H9 (cell line): ENCODE measurements at regions not wholly inside any gene's neighbourhood (a gene's known extent, or its start where the extent isn't known, plus 50 kb on each side); places are given as distances from the start of the nearest gene placed in this dataset.

Experiments
- DNase-seq: peaks from one replicate; pipeline ENCODE4 v3.0.0-alpha.2; 2017
- H2AFZ ChIP-seq: one replicate; pipeline ENCODE4 v1.6.1; 2013; ENCODE audit warnings: mild to moderate bottlenecking, low read length, control low read depth, moderate library complexity
- H2AK5ac ChIP-seq: 2 replicates; pipeline ENCODE4 v1.6.1; 2013; ENCODE audit warnings: low read length, control low read depth, mixed read lengths; ENCODE audit not compliant: insufficient read length
- H2BK120ac ChIP-seq: one replicate; pipeline ENCODE4 v1.6.1; 2013; ENCODE audit warnings: low read depth, mild to moderate bottlenecking, low read length, control low read depth, inconsistent platforms; ENCODE audit not compliant: poor library complexity, severe bottlenecking
- H2BK12ac ChIP-seq: 2 replicates; pipeline ENCODE4 v1.6.1; 2013; ENCODE audit warnings: low read length, control low read depth, mixed read lengths, low read depth; ENCODE audit not compliant: insufficient read length
- H2BK15ac ChIP-seq: 2 replicates; pipeline ENCODE4 v1.6.1; 2013; ENCODE audit warnings: low read depth, low read length, control low read depth
- H2BK20ac ChIP-seq: one replicate; pipeline ENCODE4 v1.6.1; 2013; ENCODE audit warnings: low read depth, mild to moderate bottlenecking, low read length, control low read depth, inconsistent platforms; ENCODE audit not compliant: poor library complexity, severe bottlenecking
- H2BK5ac ChIP-seq: 2 replicates; pipeline ENCODE4 v1.6.1; 2013; ENCODE audit warnings: low read length, control low read depth, mixed read lengths; ENCODE audit not compliant: insufficient read length
- H3K14ac ChIP-seq: 2 replicates; pipeline ENCODE4 v1.6.1; 2013; ENCODE audit warnings: low read length, control low read depth; ENCODE audit not compliant: insufficient read depth
- H3K18ac ChIP-seq: 2 replicates; pipeline ENCODE4 v1.6.1; 2013; ENCODE audit warnings: low read depth, mild to moderate bottlenecking, mixed read lengths, low read length, control low read depth; ENCODE audit not compliant: insufficient read length
- H3K23ac ChIP-seq: 2 replicates; pipeline ENCODE4 v1.6.1; 2013; ENCODE audit warnings: low read length, control low read depth, mixed read lengths, low read depth; ENCODE audit not compliant: insufficient read length
- H3K23me2 ChIP-seq: 2 replicates; pipeline ENCODE4 v1.6.1; 2013; ENCODE audit warnings: low read depth, mild to moderate bottlenecking, mixed read lengths, low read length, control low read depth; ENCODE audit not compliant: insufficient read length, poor library complexity, severe bottlenecking
- H3K27ac ChIP-seq: 2 replicates; pipeline ENCODE4 v1.5.1; 2013; ENCODE audit warnings: low read length, control low read depth, mixed read lengths, low read depth; ENCODE audit not compliant: insufficient read length
- H3K27me3 ChIP-seq: 2 replicates; pipeline ENCODE4 v1.6.1; 2013; ENCODE audit warnings: low read length, control low read depth, inconsistent platforms; ENCODE audit not compliant: insufficient read depth
- H3K4ac ChIP-seq: 2 replicates; pipeline ENCODE4 v1.6.1; 2013; ENCODE audit warnings: low read depth, mild to moderate bottlenecking, control low read depth, inconsistent platforms, low read length, moderate library complexity
- H3K4me1 ChIP-seq: 2 replicates; pipeline ENCODE4 v1.6.1; 2013; ENCODE audit warnings: low read length, control low read depth, inconsistent platforms; ENCODE audit not compliant: insufficient read depth
- H3K4me2 ChIP-seq: 2 replicates; pipeline ENCODE4 v1.6.1; 2013; ENCODE audit warnings: low read length, control low read depth, mixed read lengths; ENCODE audit not compliant: insufficient read length, insufficient read depth
- H3K56ac ChIP-seq: 2 replicates; pipeline ENCODE4 v1.6.1; 2013; ENCODE audit warnings: low read depth, mild to moderate bottlenecking, mixed read lengths, low read length, control low read depth; ENCODE audit not compliant: insufficient read length
- H3K79me1 ChIP-seq: 2 replicates; pipeline ENCODE4 v1.6.1; 2013; ENCODE audit warnings: low read depth, mild to moderate bottlenecking, moderate library complexity, low read length, control low read depth, inconsistent platforms; ENCODE audit not compliant: insufficient read depth, poor library complexity, severe bottlenecking
- H3K79me2 ChIP-seq: 2 replicates; pipeline ENCODE4 v1.6.1; 2013; ENCODE audit warnings: low read length, control low read depth, inconsistent platforms; ENCODE audit not compliant: insufficient read depth
- H3K9ac ChIP-seq: 2 replicates; pipeline ENCODE4 v1.6.1; 2013; ENCODE audit warnings: low read length, control low read depth, mixed read lengths; ENCODE audit not compliant: insufficient read length; ENCODE audit errors: extremely low read depth
- H3K9me3 ChIP-seq: one replicate; pipeline ENCODE4 v1.6.1; 2013; ENCODE audit warnings: low read depth, low read length, inconsistent platforms; ENCODE audit not compliant: control insufficient read depth
- H3T11ph ChIP-seq: one replicate; pipeline ENCODE4 v1.6.1; 2013; ENCODE audit warnings: mild to moderate bottlenecking, low read length, control low read depth, inconsistent platforms
- H4K20me1 ChIP-seq: one replicate; pipeline ENCODE4 v1.6.1; 2013; ENCODE audit not compliant: control insufficient read depth, insufficient read length, insufficient read depth
- H4K5ac ChIP-seq: 2 replicates; pipeline ENCODE4 v1.6.1; 2013; ENCODE audit warnings: low read depth, mild to moderate bottlenecking, mixed read lengths, low read length, control low read depth; ENCODE audit not compliant: insufficient read length
- H4K8ac ChIP-seq: replicated peaks from 2 replicates; pipeline ENCODE4 v1.6.1; 2013; ENCODE audit warnings: low read length, control low read depth, mixed read lengths, low read depth; ENCODE audit not compliant: insufficient read length
- H4K91ac ChIP-seq: 2 replicates; pipeline ENCODE4 v1.6.1; 2013; ENCODE audit warnings: low read depth, mild to moderate bottlenecking, moderate library complexity, mixed read lengths, low read length, control low read depth; ENCODE audit not compliant: insufficient read length
- H3K27ac Mint-ChIP-seq, 3 experiments: 2 replicates in 2 of 3; 3 replicates in 1 of 3; pipeline ENCODE4 v1.8.0; 2020 to 2021; ENCODE audit warnings: mixed read lengths in 3 of 3, mild to moderate bottlenecking in 1 of 3, moderate library complexity in 1 of 3
- H3K27me3 Mint-ChIP-seq: 2 replicates; pipeline ENCODE4 v1.8.0; 2021; ENCODE audit warnings: low read depth, mild to moderate bottlenecking, moderate library complexity, mixed read lengths
- H3K36me3 Mint-ChIP-seq, 3 experiments: 2 replicates in 2 of 3; 3 replicates in 1 of 3; pipeline ENCODE4 v1.8.0; 2020 to 2021; ENCODE audit warnings: low read depth in 3 of 3, mixed read lengths in 3 of 3; ENCODE audit not compliant: insufficient read depth in 1 of 3
- H3K4me1 Mint-ChIP-seq, 2 experiments: 2 replicates each; pipeline ENCODE4 v1.8.0; 2020; ENCODE audit warnings: mixed read lengths in 2 of 2
- H3K4me3 Mint-ChIP-seq, 2 experiments: 2 replicates in 1 of 2; 3 replicates in 1 of 2; pipeline ENCODE4 v1.8.0; 2020 to 2021; ENCODE audit warnings: mild to moderate bottlenecking in 2 of 2, mixed read lengths in 2 of 2, moderate library complexity in 1 of 2
- H3K9me3 Mint-ChIP-seq, 2 experiments: 2 replicates in 1 of 2; 3 replicates in 1 of 2; pipeline ENCODE4 v1.8.0; 2020; ENCODE audit warnings: mild to moderate bottlenecking in 2 of 2, mixed read lengths in 2 of 2, moderate library complexity in 1 of 2
- CTCF ChIP-seq: fragments of 200-600 bp; sonication (generic); conservative IDR thresholded peaks from 3 replicates; pipeline ENCODE4 v1.8.0; 2021; ENCODE audit warnings: antibody characterized with exemption, mild to moderate bottlenecking

DNA sequence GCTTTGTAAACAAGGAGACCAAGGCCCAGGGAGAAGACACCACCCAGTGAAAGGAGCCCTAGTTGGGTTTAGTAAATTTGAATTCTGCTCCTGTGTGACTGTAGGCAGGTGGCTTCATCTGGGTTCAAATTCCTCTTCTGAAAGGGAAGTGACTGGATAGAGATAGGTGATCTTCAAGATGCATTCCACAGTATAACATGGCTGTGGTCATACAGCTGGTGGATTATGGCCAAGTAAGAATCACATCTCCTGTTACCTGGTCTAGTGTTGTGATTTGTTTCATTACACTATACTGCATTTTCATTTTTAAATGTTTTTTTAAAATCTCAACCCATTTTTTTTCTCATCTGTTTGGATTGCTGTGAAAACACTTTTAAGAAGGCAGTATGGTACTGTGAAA is 58.0 kb upstream of the PICALM start:
- no peak overlapping the region for H2BK12ac ChIP-seq

More for the DNA sequence above, 58.0 kb upstream of the PICALM start:
- Histone ChIP-seq H3K79me2 (no peaks in the 10 kb centered on the region), H3K79me1 (no peaks in the 10 kb centered on the region), H3K14ac (no peak overlapping the region), H3K23ac (no peak overlapping the region), H2BK15ac (no peak overlapping the region), H3K27ac (no peak overlapping the region), H3K23me2 (no peaks in the 10 kb centered on the region), H3K9me3 (no peaks in the 10 kb centered on the region), H3T11ph (no peak overlapping the region), H2AK5ac (no peak overlapping the region), H3K18ac (no peak overlapping the region), H3K9ac (no peak overlapping the region), H2AFZ (no peak overlapping the region), H2BK20ac (no peak overlapping the region), H3K4ac (no peak overlapping the region), H4K5ac (no peak overlapping the region), H3K27me3 (no peaks in the 10 kb centered on the region), H3K4me1 (no peaks in the 10 kb centered on the region), H4K8ac (no peak overlapping the region), H3K56ac (no peak overlapping the region), H4K20me1 (no peaks in the 10 kb centered on the region), H2BK120ac (no peak overlapping the region), H2BK5ac (no peak overlapping the region), H4K91ac (no peak overlapping the region), H3K4me2 (no peak overlapping the region)
- no peak for TF ChIP-seq CTCF
- Mint-ChIP-seq H3K27me3 (no peaks in the 10 kb centered on the region), H3K36me3 (no peaks in the 10 kb centered on the region), H3K4me3 (no peak overlapping the region), H3K27ac (no peak overlapping the region), H3K4me1 (no peaks in the 10 kb centered on the region), H3K9me3 (no peaks in the 10 kb centered on the region)
- DNase-seq, result no peak
